HAP-1 (cell line): ENCODE measurements at regions not wholly inside any gene's neighbourhood (a gene's known extent, or its start where the extent isn't known, plus 50 kb on each side); places are given as distances from the start of the nearest gene placed in this dataset.
"Not testable (repeated sequence)": the region's sequence is repeated elsewhere in the genome, so short reads cannot be mapped to it uniquely, and the experiment has no call there.

Experiments
- DNase-seq, 2 experiments: peaks; one replicate each; pipeline ENCODE4 v3.0.0-alpha.2; 2016 to 2020; ENCODE audit warnings: low spot score in 2 of 2
- H3K27me3 ChIP-seq: fragments of 250-450 bp; sonication (Bioruptor Pico); 2 replicates; pipeline ENCODE4 v1.5.1; 2020; ENCODE audit warnings: low read depth, mild to moderate bottlenecking, moderate library complexity
- H3K36me3 ChIP-seq: fragments of 250-450 bp; sonication (Bioruptor Pico); replicated peaks from 2 replicates; pipeline ENCODE4 v1.5.1; 2020; ENCODE audit warnings: mild to moderate bottlenecking
- H3K4me1 ChIP-seq: fragments of 250-450 bp; sonication (Bioruptor Pico); 2 replicates; pipeline ENCODE4 v1.5.1; 2020; ENCODE audit warnings: mild to moderate bottlenecking
- H3K4me3 ChIP-seq: fragments of 250-450 bp; sonication (Bioruptor Pico); 2 replicates; pipeline ENCODE4 v1.5.1; 2020; ENCODE audit warnings: mild to moderate bottlenecking, moderate library complexity
- H3K9me3 ChIP-seq: fragments of 250-450 bp; sonication (Bioruptor Pico); 2 replicates; pipeline ENCODE4 v1.5.1; 2020; ENCODE audit warnings: mild to moderate bottlenecking, moderate library complexity
- in situ Hi-C: fragments of 300-500 bp; cut with MboI; formaldehyde crosslinking; loops from 3 replicates; pipeline ENCODE4 v1.14.3; 2020; ENCODE audit warnings: low sequenced_read_pairs, inconsistent platforms, mixed read lengths

GRCh38 chr1:213415691-213416380, 364.8 kb downstream of the RPS6KC1 start:
- Histone ChIP-seq H3K4me3 (no peak overlapping the region), H3K4me1 (no peaks in the 10 kb centered on the region), H3K27me3 (no peaks in the 10 kb centered on the region), H3K36me3 (no peaks in the 10 kb centered on the region), H3K9me3 (no peaks in the 10 kb centered on the region)
- no peak for DNase-seq
- in situ Hi-C loops, result no loop called here

GRCh38 chr1:213416461-213417224, 365.6 kb downstream of the RPS6KC1 start:
- H3K4me3 ChIP-seq, result no peak overlapping the region
- DNase-seq, result no peak
- H3K27me3 ChIP-seq, result no peaks in the 10 kb centered on the region
- in situ Hi-C loops, result no loop called here
- no peaks in the 10 kb centered on the region for H3K36me3 ChIP-seq
- no peaks in the 10 kb centered on the region for H3K9me3 ChIP-seq
- no peaks in the 10 kb centered on the region for H3K4me1 ChIP-seq

- no peaks in the 10 kb centered on the region for H3K9me3 ChIP-seq
- no peaks in the 10 kb centered on the region for H3K27me3 ChIP-seq
- no peaks in the 10 kb centered on the region for H3K36me3 ChIP-seq
- no peak for DNase-seq
- H3K4me3 ChIP-seq, result no peak overlapping the region
- H3K4me1 ChIP-seq, result no peaks in the 10 kb centered on the region
- in situ Hi-C loops, result no loop called here
These were observed 366.3 kb downstream of the RPS6KC1 start for GRCh38 chr1:213417225-213417820.

GRCh38 chr1:213417846-213418245, 366.8 kb downstream of the RPS6KC1 start:
- in situ Hi-C loops, result no loop called here

GRCh38 chr1:213418268-213419071, 367.4 kb downstream of the RPS6KC1 start:
- no peak for DNase-seq
- Histone ChIP-seq H3K4me3 (no peak overlapping the region), H3K4me1 (no peaks in the 10 kb centered on the region), H3K27me3 (no peaks in the 10 kb centered on the region), H3K9me3 (no peaks in the 10 kb centered on the region), H3K36me3 (no peaks in the 10 kb centered on the region)
- in situ Hi-C loops, result no loop called here

More at GRCh38 chr1:213417846-213418245, 366.8 kb downstream of the RPS6KC1 start:
- Histone ChIP-seq H3K9me3 (no peaks in the 10 kb centered on the region), H3K27me3 (no peaks in the 10 kb centered on the region), H3K4me3 (no peak overlapping the region), H3K4me1 (no peaks in the 10 kb centered on the region), H3K36me3 (no peaks in the 10 kb centered on the region)
- DNase-seq, result no peak

GRCh38 chr1:213419401-213420030, 368.5 kb downstream of the RPS6KC1 start:
- DNase-seq, result no peak
- no peaks in the 10 kb centered on the region for H3K9me3 ChIP-seq
- H3K36me3 ChIP-seq, result no peaks in the 10 kb centered on the region
- in situ Hi-C loops, result no loop called here
- H3K4me3 ChIP-seq, result no peak overlapping the region
- H3K4me1 ChIP-seq, result no peaks in the 10 kb centered on the region
- H3K27me3 ChIP-seq, result no peaks in the 10 kb centered on the region; the same call in 1 of the 2 replicates

GRCh38 chr1:213421178-213421577, 370.1 kb downstream of the RPS6KC1 start:
- DNase-seq, H3K36me3 ChIP-seq, H3K9me3 ChIP-seq, H3K27me3 ChIP-seq, H3K4me1 ChIP-seq, in situ Hi-C loops, H3K4me3 ChIP-seq: not testable (repeated sequence)

GRCh38 chr1:213423041-213423440, 372.0 kb downstream of the RPS6KC1 start:
- Histone ChIP-seq H3K4me1 (no peaks in the 10 kb centered on the region), H3K36me3 (no peaks in the 10 kb centered on the region), H3K9me3 (no peaks in the 10 kb centered on the region), H3K4me3 (no peak overlapping the region), H3K27me3 (peaks cover 3% of the 10 kb centered on the region; the same call in 1 of the 2 replicates)
- in situ Hi-C loops, result no loop called here
- DNase-seq, result no peak

GRCh38 chr1:213423605-213424004, 372.6 kb downstream of the RPS6KC1 start:
- no peak for DNase-seq
- Histone ChIP-seq H3K9me3 (no peaks in the 10 kb centered on the region), H3K4me3 (no peak overlapping the region), H3K36me3 (no peaks in the 10 kb centered on the region), H3K4me1 (no peaks in the 10 kb centered on the region), H3K27me3 (peaks cover 3% of the 10 kb centered on the region; the same call in 1 of the 2 replicates)
- in situ Hi-C loops, result no loop called here

- no peak for DNase-seq
- peaks cover 3% of the 10 kb centered on the region; the same call in 1 of the 2 replicates for H3K27me3 ChIP-seq
- in situ Hi-C loops, result no loop called here
- H3K4me3 ChIP-seq, result no peak overlapping the region
- no peaks in the 10 kb centered on the region for H3K4me1 ChIP-seq
- H3K36me3 ChIP-seq, result no peaks in the 10 kb centered on the region
- no peaks in the 10 kb centered on the region for H3K9me3 ChIP-seq
These were observed 374.5 kb downstream of the RPS6KC1 start for GRCh38 chr1:213425376-213426030.

GRCh38 chr1:213429642-213430041, 378.6 kb downstream of the RPS6KC1 start:
- no peaks in the 10 kb centered on the region for H3K36me3 ChIP-seq
- in situ Hi-C loops, result no loop called here
- H3K9me3 ChIP-seq, result no peaks in the 10 kb centered on the region
- no peak for DNase-seq
- H3K27me3 ChIP-seq, result peaks cover 3% of the 10 kb centered on the region; the same call in 1 of the 2 replicates
- H3K4me1 ChIP-seq, result no peaks in the 10 kb centered on the region
- H3K4me3 ChIP-seq, result no peak overlapping the region

GRCh38 chr1:213435715-213436114, 384.7 kb downstream of the RPS6KC1 start:
- no peaks in the 10 kb centered on the region for H3K4me1 ChIP-seq

GRCh38 chr1:213438339-213438738, 387.3 kb downstream of the RPS6KC1 start:
- Histone ChIP-seq H3K36me3 (no peaks in the 10 kb centered on the region), H3K9me3 (no peaks in the 10 kb centered on the region), H3K27me3 (no peaks in the 10 kb centered on the region), H3K4me1 (no peaks in the 10 kb centered on the region), H3K4me3 (no peak overlapping the region)
- no peak for DNase-seq
- in situ Hi-C loops, result no loop called here

More at GRCh38 chr1:213435715-213436114, 384.7 kb downstream of the RPS6KC1 start:
- Histone ChIP-seq H3K9me3 (no peaks in the 10 kb centered on the region), H3K27me3 (no peaks in the 10 kb centered on the region), H3K4me3 (no peak overlapping the region), H3K36me3 (no peaks in the 10 kb centered on the region)
- in situ Hi-C loops, result no loop called here
- DNase-seq, result no peak
